GM12874 (cell line): ENCODE measurements at regions not wholly inside any gene's neighbourhood (a gene's known extent, or its start where the extent isn't known, plus 50 kb on each side); places are given as distances from the start of the nearest gene placed in this dataset.

Experiments used
- TF ChIP-seq, protein P1 (sequence below): IDR thresholded peaks from 2 replicates; pipeline ENCODE4 v1.5.1; 2011; ENCODE audit warnings: low read depth, mild to moderate bottlenecking, control low read depth, low read length, moderate library complexity; ENCODE audit not compliant: insufficient read depth

DNA sequence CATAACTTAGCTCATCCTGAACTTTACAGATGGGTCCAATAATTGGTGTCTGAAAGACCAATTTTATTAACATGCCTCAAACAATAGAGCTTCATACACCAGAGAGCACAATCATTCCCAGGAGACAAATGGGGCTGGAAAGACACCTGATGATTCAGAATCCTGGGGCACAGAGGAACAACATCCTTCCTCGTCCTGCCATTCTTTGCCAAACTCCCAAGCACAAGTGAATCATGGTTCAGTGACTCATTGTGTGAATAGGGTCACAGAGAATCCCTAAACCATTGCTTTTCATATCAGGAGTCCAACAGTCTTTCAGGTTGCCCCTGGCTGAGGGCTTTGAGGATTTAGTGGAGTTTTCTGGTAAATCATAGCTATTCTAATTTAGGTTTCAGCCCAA lies 266.4 kb upstream of the BMP2 start:
- TF ChIP-seq, protein P1, sequence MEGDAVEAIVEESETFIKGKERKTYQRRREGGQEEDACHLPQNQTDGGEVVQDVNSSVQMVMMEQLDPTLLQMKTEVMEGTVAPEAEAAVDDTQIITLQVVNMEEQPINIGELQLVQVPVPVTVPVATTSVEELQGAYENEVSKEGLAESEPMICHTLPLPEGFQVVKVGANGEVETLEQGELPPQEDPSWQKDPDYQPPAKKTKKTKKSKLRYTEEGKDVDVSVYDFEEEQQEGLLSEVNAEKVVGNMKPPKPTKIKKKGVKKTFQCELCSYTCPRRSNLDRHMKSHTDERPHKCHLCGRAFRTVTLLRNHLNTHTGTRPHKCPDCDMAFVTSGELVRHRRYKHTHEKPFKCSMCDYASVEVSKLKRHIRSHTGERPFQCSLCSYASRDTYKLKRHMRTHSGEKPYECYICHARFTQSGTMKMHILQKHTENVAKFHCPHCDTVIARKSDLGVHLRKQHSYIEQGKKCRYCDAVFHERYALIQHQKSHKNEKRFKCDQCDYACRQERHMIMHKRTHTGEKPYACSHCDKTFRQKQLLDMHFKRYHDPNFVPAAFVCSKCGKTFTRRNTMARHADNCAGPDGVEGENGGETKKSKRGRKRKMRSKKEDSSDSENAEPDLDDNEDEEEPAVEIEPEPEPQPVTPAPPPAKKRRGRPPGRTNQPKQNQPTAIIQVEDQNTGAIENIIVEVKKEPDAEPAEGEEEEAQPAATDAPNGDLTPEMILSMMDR: no peak

DNA sequence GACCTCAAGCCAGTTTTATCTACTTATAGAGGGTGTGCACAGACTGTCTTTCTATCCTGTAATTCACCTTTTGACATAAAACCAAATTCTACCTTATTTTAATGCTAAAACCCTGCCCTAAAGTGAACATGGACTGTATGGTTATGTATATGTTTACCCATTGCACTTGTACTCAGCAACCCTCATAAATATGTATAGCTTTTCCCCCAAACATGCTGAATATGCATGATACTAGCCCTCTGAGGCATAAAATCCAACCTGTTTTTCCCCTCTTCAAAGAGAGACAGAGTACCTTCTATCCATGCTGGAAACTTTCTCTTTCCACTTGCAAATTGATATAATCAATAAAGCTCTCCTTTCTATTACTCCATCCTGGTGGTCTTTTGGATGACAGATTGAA lies 267.9 kb upstream of the BMP2 start:
- TF ChIP-seq, protein P1: no peak

DNA sequence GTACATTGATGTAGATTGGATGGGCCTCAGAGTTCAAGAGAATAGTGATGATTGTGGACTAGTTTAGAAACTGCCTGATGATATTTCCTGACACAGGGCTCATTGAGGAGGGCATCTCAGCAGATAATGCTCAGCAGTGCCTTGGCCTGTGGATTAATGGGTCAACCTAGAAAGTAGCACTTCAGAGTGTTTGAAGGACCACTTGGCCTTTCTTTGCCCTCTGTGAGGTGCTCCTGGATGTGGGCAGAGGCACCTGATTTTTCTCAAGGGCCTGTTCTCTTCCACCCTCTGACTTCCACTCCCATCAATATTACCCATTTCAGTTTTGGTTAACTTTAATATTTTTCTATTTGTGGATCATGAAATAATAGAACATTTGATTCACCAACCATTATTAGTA lies 270.6 kb upstream of the BMP2 start:
- TF ChIP-seq, protein P1: no peak

DNA sequence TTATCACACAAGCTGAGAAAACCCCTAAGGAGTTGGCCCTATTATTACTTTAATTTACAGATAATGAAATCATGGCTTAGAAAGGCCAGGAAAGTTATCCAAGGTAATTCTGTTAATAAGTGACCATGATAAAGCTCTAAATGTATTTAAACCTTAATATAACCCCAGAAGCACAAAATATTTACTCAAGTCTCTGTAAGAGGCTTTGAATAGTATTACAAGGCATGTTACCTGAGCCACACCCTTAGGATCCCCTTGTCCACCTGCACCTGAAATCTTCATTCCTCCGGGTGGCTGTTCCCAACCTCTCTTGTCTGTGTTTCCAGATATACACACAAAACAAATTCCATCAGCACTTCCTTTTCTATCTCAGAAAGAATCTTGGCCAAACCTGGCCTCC lies 271.6 kb upstream of the BMP2 start:
- TF ChIP-seq, protein P1: no peak

DNA sequence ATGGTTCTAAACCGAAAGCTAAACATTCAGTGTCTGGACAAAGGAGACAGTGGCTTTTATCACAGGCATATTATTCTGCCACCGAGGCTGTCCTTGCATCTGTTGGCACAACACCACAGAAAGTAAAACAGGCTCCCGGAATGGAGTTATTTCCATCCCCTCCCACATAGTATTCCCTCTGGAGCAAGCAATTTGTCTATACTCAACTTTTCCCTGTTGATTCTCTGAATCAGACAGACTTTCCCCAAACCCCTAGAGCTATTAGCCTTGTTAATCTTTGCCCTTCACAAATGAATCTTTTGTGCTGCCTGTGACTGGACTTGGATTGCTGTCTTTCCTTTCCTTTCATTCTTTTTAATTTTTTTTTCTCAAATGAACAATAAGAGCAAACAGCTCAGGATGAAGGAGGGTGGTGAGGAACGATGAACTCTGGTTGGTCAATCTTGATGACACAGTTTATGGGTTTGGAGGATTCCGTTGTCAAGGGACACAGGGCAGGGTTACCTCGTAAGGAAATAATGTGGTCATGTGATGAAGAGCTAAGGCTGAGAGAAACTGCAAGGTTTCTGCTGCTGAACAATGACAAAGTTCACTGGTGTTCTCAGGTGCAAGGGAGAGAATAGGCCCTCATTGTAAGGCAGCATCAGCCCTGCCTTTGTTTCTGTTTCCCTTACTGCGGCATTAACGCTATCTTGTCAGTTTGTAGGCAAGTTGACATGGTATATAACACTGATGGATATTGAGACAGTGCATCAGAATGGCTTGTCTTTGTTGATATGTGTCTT lies 275.0 kb upstream of the BMP2 start:
- TF ChIP-seq, protein P1: no peak

DNA sequence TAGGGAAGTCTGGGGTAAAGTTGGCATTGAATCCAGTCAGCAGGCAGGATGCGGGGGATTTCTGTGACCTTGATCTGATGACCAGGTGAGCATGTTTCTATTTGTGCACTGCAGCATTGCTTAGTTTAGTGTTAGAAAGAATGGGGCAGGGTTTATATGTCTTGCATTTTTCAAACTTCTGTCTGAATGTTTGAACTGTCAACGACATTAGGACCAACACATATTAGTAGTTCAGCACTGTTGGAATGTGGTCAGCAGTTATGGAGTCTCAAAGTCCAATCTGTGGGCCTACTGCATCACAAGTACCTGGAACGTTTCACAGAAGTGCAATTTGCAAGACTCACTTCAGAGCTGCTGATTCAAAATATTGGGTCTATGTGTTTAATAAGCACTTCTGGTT lies 276.6 kb upstream of the BMP2 start:
- TF ChIP-seq, protein P1: no peak

DNA sequence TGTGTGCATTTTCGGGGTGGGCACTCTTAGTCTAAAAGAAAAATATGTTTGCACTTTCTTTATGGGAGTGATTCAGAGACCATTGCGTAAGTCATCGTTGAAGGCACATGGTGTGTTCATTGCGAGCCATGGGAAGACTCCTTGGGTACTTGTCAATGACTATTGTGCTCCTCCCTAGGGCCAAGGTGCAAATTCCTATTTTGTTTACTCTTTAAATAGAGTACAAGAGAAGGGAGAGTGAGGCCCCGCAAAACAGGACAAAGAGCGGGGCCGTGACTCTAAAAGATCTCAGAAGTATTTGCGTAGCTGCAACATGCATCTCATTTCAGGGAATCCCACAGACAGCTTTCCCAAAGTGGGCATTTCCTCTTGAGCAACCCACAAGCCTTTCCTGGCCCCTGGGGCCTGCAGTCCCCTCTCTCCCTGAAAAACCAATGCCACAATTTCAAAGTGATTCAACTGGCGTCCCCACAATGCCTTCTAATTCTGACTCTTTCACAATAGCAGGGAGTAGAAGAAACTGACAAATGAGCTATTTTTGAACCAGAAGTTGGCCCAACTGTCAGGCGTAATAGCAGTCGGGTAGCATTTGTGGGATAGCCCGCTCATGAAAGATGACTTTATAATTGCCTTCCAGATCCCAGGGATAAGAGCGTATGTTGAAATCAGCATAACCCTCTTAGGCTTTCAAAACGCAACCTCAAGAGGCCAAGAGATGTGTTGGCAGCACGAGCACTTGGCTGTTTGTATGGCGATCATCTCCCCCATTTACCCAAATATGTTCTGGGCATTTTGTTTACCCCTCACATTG lies 277.9 kb upstream of the BMP2 start:
- TF ChIP-seq, protein P1: no peak
